ENCODE measurements at regions not wholly inside any gene's neighbourhood (a gene's known extent, or its start where the extent isn't known, plus 50 kb on each side); places are given as distances from the start of the nearest gene placed in this dataset.

DNA sequence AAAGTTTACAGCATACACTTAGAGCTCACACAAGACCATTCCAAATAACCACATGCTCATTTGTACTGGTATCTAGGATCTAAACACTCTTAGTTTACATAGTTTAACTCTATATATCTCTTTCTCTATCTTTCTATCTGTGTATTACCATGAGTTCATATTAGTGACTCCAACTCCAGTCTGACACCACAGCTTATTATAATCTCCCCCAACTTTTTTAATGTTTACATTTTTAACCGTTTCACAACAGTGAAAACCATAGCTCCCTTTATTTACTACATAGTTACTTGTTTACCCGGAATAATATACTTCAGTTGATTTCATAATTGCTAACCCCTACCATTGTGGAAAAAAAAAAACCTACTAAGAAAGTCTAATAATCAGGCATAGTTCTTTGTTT is 362.4 kb upstream of the RGS17 start:
- TF ChIP-seq, protein P1, sequence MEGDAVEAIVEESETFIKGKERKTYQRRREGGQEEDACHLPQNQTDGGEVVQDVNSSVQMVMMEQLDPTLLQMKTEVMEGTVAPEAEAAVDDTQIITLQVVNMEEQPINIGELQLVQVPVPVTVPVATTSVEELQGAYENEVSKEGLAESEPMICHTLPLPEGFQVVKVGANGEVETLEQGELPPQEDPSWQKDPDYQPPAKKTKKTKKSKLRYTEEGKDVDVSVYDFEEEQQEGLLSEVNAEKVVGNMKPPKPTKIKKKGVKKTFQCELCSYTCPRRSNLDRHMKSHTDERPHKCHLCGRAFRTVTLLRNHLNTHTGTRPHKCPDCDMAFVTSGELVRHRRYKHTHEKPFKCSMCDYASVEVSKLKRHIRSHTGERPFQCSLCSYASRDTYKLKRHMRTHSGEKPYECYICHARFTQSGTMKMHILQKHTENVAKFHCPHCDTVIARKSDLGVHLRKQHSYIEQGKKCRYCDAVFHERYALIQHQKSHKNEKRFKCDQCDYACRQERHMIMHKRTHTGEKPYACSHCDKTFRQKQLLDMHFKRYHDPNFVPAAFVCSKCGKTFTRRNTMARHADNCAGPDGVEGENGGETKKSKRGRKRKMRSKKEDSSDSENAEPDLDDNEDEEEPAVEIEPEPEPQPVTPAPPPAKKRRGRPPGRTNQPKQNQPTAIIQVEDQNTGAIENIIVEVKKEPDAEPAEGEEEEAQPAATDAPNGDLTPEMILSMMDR (IDR thresholded peaks at IDR 0.05 in 8 of 11, conservative IDR thresholded peaks at IDR 0.05 in 3 of 11): no peak
- TF ChIP-seq POLR2AphosphoS5 (IDR thresholded peaks at IDR 0.05): no peak
- no peak for TF ChIP-seq POLR2A (IDR thresholded peaks at IDR 0.05)
- WGBS, 5 donors: 78 to 89% (median 85%) methylated on average over 2 of the region's 2 CpGs

DNA sequence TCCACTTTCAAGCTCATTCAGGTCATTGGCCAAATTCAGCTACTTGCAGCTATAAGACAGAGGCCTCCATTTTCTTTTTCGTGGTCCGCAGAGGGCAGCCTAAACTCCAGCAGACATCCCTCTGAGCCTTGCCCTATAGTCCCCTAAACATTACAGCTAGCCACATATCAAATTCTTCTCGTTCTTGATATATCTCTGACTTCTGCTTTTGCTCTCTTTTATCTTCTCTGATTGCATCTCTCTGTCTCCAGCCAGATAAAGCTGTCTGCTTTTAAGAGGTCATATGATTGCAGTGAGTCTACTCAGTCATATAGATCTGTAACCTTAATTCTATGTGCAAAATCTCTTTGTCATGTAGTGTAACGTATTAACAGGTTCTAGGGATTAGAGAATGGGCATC is 358.4 kb upstream of the RGS17 start:
- no peak overlapping the region for H3K4me3 ChIP-seq
- H3K27me3 ChIP-seq (replicated peaks in 1 of 7): no peaks in the 10 kb centered on the region
- TF ChIP-seq POLR2A (IDR thresholded peaks at IDR 0.05): no peak
- TF ChIP-seq, protein P1 (IDR thresholded peaks at IDR 0.05 in 8 of 11, conservative IDR thresholded peaks at IDR 0.05 in 3 of 11): no peak
- TF ChIP-seq POLR2AphosphoS5 (IDR thresholded peaks at IDR 0.05): no peak
- no peaks in the 10 kb centered on the region for H3K36me3 ChIP-seq
- H3K27ac ChIP-seq: no peak overlapping the region
- WGBS, 5 donors: 67 to 79% (median 69%) methylated on average over 4 of the region's 4 CpGs
- DNase-seq: no peak
- peaks cover 0 to 18% (median 7%) of the 10 kb centered on the region in 8 donors for H3K9me3 ChIP-seq
- intact Hi-C loops (cut with DNase I; ENCODE audit: low total_unique reads): no loop called here
- H3K4me1 ChIP-seq: no peaks in the 10 kb centered on the region

More for the DNA sequence above, 362.4 kb upstream of the RGS17 start:
- no peaks in the 10 kb centered on the region for H3K27me3 ChIP-seq (replicated peaks in 1 of 7)
- no peaks in the 10 kb centered on the region for H3K36me3 ChIP-seq
- intact Hi-C loops (cut with DNase I; ENCODE audit: low total_unique reads): no loop called here
- H3K4me3 ChIP-seq: no peak overlapping the region
- DNase-seq: no peak
- no peaks in the 10 kb centered on the region for H3K4me1 ChIP-seq
- H3K9me3 ChIP-seq: peaks cover 0 to 9% (median under 1%) of the 10 kb centered on the region in 8 donors
- no peak overlapping the region for H3K27ac ChIP-seq

DNA sequence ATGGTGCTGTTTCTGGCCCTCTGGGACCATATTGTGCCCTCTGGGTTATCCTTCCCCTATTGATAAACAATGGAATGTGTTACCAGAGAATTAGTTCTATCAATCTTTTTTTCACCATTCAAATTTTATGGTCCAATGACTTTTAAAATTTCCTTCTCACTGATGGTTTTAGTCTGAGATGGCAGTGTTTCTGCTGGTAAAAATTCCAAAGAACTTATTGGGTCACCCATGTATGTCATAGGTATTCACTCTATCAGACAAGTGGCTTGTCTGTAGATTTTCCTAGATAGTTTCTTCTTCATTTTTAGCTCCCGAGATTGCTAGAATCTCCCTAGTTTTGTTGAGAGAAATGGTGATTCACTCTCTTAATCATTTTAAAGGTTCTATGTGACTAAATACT is 357.2 kb upstream of the RGS17 start:
- TF ChIP-seq POLR2AphosphoS5 (IDR thresholded peaks at IDR 0.05) (no peak), POLR2A (IDR thresholded peaks at IDR 0.05) (no peak)
- TF ChIP-seq, protein P1 (IDR thresholded peaks at IDR 0.05 in 8 of 11, conservative IDR thresholded peaks at IDR 0.05 in 3 of 11): no peak
- Histone ChIP-seq H3K27me3 (replicated peaks in 1 of 7) (no peaks in the 10 kb centered on the region), H3K4me1 (no peaks in the 10 kb centered on the region), H3K4me3 (no peak overlapping the region), H3K9me3 (peaks cover 0 to 19% (median 7%) of the 10 kb centered on the region in 8 donors), H3K36me3 (no peaks in the 10 kb centered on the region), H3K27ac (no peak overlapping the region)
- 80 to 97% (median 92%) methylated on average over 1 of the region's 1 CpG for WGBS, 5 donors
- intact Hi-C loops (cut with DNase I; ENCODE audit: low total_unique reads): no loop called here
- DNase-seq: no peak

DNA sequence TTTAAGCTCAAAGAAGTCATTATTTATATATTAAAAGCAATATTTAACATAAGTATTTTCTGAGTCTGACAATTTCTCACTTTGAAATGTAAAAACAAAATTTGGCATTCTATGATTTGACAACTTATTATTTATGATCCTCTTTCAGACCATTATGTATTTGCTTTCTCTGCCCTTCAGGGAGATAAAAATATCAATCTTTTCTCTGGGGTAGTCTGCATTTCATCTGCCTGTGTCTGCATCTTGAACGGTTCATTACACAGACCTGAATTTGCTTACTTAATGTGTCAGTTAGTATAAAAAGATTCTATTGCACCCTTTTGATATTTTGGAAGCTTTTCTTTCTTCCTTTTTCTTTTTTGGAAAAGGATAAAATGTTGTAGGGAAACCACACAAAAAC is 354.0 kb upstream of the RGS17 start:
- Histone ChIP-seq H3K4me3 (no peak overlapping the region), H3K36me3 (no peaks in the 10 kb centered on the region), H3K27me3 (replicated peaks in 1 of 7) (no peaks in the 10 kb centered on the region), H3K9me3 (peaks cover 0 to 26% (median 7%) of the 10 kb centered on the region in 8 donors), H3K27ac (no peak overlapping the region), H3K4me1 (no peaks in the 10 kb centered on the region)
- no peak for TF ChIP-seq POLR2A (IDR thresholded peaks at IDR 0.05)
- TF ChIP-seq, protein P1 (IDR thresholded peaks at IDR 0.05 in 8 of 11, conservative IDR thresholded peaks at IDR 0.05 in 3 of 11): no peak
- TF ChIP-seq POLR2AphosphoS5 (IDR thresholded peaks at IDR 0.05): no peak
- 59 to 76% (median 70%) methylated on average over 1 of the region's 1 CpG for WGBS, 5 donors
- intact Hi-C loops (cut with DNase I; ENCODE audit: low total_unique reads): no loop called here
- DNase-seq: no peak
